GM12892 (cell line): ENCODE measurements at regions not wholly inside any gene's neighbourhood (a gene's known extent, or its start where the extent isn't known, plus 50 kb on each side); places are given as distances from the start of the nearest gene placed in this dataset.

Experiments used
- POLR2A ChIP-seq: IDR thresholded peaks from 2 replicates; pipeline ENCODE4 v1.6.1; 2011; ENCODE audit warnings: low read depth, low read length, control low read depth
- POLR2AphosphoS5 ChIP-seq: IDR thresholded peaks from 2 replicates; pipeline ENCODE4 v1.6.1; 2011; ENCODE audit warnings: low read depth, low read length, control low read depth
- TAF1 ChIP-seq: IDR thresholded peaks from 2 replicates; pipeline ENCODE4 v1.6.1; 2011; ENCODE audit warnings: low read depth, mild to moderate bottlenecking, control low read depth, low read length, borderline replicate concordance

DNA sequence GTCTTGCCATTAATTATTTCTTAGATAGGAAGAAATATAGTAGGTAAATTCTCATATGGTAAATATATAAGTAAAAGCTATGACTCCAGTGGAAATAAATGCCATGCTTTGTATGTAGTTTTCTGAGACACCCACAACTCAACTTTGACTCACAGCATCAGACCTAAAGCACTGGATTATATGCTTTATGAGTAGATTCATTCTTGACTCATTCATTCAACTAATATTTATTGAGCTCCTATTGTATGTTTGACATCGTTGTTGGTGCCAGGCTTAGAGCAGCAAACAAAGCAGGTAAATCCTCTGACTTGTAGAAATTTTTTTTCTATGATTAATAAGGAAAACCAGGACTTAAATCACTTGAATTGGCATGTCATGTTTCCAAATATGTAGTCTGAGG, 211.4 kb downstream of the PTPRC start:
- TF ChIP-seq POLR2AphosphoS5 (no peak), POLR2A (no peak), TAF1 (no peak)
